ENCODE measurements at regions not wholly inside any gene's neighbourhood (a gene's known extent, or its start where the extent isn't known, plus 50 kb on each side); places are given as distances from the start of the nearest gene placed in this dataset.
"Not testable (repeated sequence)": the region's sequence is repeated elsewhere in the genome, so short reads cannot be mapped to it uniquely, and the experiment has no call there.

GRCh38 chr1:34369701-34370455 is 193.2 kb downstream of the C1orf94 start:
- DNase-seq (ENCODE audit: low read depth, low spot score) = no peak

- DNase-seq (ENCODE audit: low read depth, low spot score) = no peak
Measured at GRCh38 chr1:34370748-34371147, 194.0 kb downstream of the C1orf94 start.

- not testable (repeated sequence) for DNase-seq (ENCODE audit: low read depth, low spot score)
Measured at GRCh38 chr1:34371179-34371578, 194.5 kb downstream of the C1orf94 start.

- no peak for DNase-seq (ENCODE audit: low read depth, low spot score)
Measured at GRCh38 chr1:34371829-34372532, 195.3 kb downstream of the C1orf94 start.

GRCh38 chr1:34372891-34373290 is 196.2 kb downstream of the C1orf94 start:
- DNase-seq (ENCODE audit: low read depth, low spot score) = no peak

- no peak for DNase-seq (ENCODE audit: low read depth, low spot score)
Measured at GRCh38 chr1:34373912-34374311, 197.2 kb downstream of the C1orf94 start.

- no peak for DNase-seq (ENCODE audit: low read depth, low spot score)
Measured at GRCh38 chr1:34376531-34376930, 199.8 kb downstream of the C1orf94 start.

GRCh38 chr1:34378968-34379856 is 202.5 kb downstream of the C1orf94 start:
- no peak for DNase-seq (ENCODE audit: low read depth, low spot score)

- no peak for DNase-seq (ENCODE audit: low read depth, low spot score)
Measured at GRCh38 chr1:34379911-34380310, 203.2 kb downstream of the C1orf94 start.

- DNase-seq (ENCODE audit: low read depth, low spot score) = no peak
Measured at GRCh38 chr1:34380526-34381124, 203.9 kb downstream of the C1orf94 start.

- no peak for DNase-seq (ENCODE audit: low read depth, low spot score)
Measured at GRCh38 chr1:34389974-34390373, 213.3 kb downstream of the C1orf94 start.

- DNase-seq (ENCODE audit: low read depth, low spot score) = no peak
Measured at GRCh38 chr1:34396042-34396441, 219.3 kb downstream of the C1orf94 start.

GRCh38 chr1:34398241-34398915 is 221.7 kb downstream of the C1orf94 start:
- DNase-seq (ENCODE audit: low read depth, low spot score) = no peak

- DNase-seq (ENCODE audit: low read depth, low spot score) = no peak
Measured at GRCh38 chr1:34398916-34399275, 222.2 kb downstream of the C1orf94 start.

GRCh38 chr1:34400675-34401074 is 224.0 kb downstream of the C1orf94 start:
- no peak for DNase-seq (ENCODE audit: low read depth, low spot score)

- no peak for DNase-seq (ENCODE audit: low read depth, low spot score)
Measured at GRCh38 chr1:34403156-34403555, 226.4 kb downstream of the C1orf94 start.

- DNase-seq (ENCODE audit: low read depth, low spot score) = no peak
Measured at GRCh38 chr1:34404804-34405203, 228.1 kb downstream of the C1orf94 start.

- no peak for DNase-seq (ENCODE audit: low read depth, low spot score)
Measured at GRCh38 chr1:34405266-34405959, 228.7 kb downstream of the C1orf94 start.

- no peak for DNase-seq (ENCODE audit: low read depth, low spot score)
Measured at GRCh38 chr1:34406377-34406776, 229.7 kb downstream of the C1orf94 start.

GRCh38 chr1:34406833-34407539 is 230.3 kb downstream of the C1orf94 start:
- no peak for DNase-seq (ENCODE audit: low read depth, low spot score)
